ENCODE measurements at regions not wholly inside any gene's neighbourhood (a gene's known extent, or its start where the extent isn't known, plus 50 kb on each side); places are given as distances from the start of the nearest gene placed in this dataset.

DNA sequence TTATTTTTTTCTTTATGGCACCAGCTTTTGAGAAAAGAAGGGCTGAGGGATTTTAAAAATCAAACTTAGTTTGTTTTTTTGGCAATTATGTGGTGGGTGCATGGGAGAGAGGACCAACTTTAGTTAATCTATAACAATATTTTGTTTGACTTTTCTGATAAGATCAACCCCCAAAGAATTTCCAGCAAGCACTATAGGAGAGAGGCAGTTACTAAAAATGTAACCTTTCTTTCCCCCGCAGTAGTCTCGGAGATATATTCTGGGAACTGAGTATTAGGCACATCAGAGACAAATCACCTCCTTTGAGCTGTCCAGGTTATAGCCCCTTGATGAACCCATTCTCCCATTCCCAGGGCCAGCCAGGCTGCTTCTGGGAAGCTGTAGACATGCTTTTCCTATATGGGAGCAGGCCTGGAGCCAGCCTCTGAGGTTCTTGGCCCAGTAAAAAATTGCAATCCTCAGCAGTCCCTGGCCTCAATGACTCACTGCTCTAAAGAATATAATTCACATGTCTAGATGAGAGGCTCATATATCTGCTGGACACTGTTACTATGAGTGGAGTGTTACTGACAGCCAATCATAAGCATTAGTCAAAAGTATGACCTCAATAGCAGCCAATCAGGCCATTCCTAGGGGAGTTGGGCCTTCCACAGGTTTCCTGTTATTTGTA, 138.3 kb upstream of the AGBL1 start:
- Histone ChIP-seq H3K4me1 (ENCODE audit: insufficient read depth, low read length) (no peaks in the 10 kb centered on the region), H3K36me3 (ENCODE audit: insufficient read depth, low read length) (no peaks in the 10 kb centered on the region), H3K9me3 (ENCODE audit: control insufficient read depth, insufficient read depth, low read length) (no peaks in the 10 kb centered on the region), H3K9ac (ENCODE audit: low read depth, low read length) (no peak overlapping the region)

DNA sequence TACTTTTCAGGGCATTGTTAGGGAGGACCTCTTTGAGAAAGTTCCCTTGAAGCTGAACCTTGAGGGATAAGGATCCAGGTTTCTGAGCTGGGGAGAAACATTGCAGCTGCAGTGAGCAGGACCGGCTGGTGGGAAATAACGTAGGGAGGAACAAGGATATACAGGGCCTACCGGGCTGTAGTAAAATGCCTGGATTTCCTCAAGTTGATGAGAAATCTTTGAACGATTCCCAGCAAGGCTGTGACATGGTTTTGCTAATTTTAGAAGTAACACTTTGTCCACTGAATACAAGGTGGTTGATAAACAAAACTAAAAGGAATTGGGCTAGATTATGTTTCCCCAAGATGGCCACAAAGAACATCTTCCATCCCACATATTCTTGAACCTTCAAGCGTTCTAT, 137.0 kb upstream of the AGBL1 start:
- no peak overlapping the region for H3K9ac ChIP-seq (ENCODE audit: low read depth, low read length)
- no peaks in the 10 kb centered on the region for H3K36me3 ChIP-seq (ENCODE audit: insufficient read depth, low read length)
- H3K9me3 ChIP-seq (ENCODE audit: control insufficient read depth, insufficient read depth, low read length), result no peaks in the 10 kb centered on the region
- H3K4me1 ChIP-seq (ENCODE audit: insufficient read depth, low read length), result no peaks in the 10 kb centered on the region

GRCh38 chr15:85943151-85943550, 136.5 kb upstream of the AGBL1 start:
- Histone ChIP-seq H3K4me1 (ENCODE audit: insufficient read depth, low read length) (no peaks in the 10 kb centered on the region), H3K36me3 (ENCODE audit: insufficient read depth, low read length) (no peaks in the 10 kb centered on the region), H3K9me3 (ENCODE audit: control insufficient read depth, insufficient read depth, low read length) (no peaks in the 10 kb centered on the region), H3K9ac (ENCODE audit: low read depth, low read length) (no peak overlapping the region)

GRCh38 chr15:85943791-85944190, 135.9 kb upstream of the AGBL1 start:
- Histone ChIP-seq H3K9me3 (ENCODE audit: control insufficient read depth, insufficient read depth, low read length) (no peaks in the 10 kb centered on the region), H3K9ac (ENCODE audit: low read depth, low read length) (no peak overlapping the region), H3K4me1 (ENCODE audit: insufficient read depth, low read length) (no peaks in the 10 kb centered on the region), H3K36me3 (ENCODE audit: insufficient read depth, low read length) (no peaks in the 10 kb centered on the region)

- H3K36me3 ChIP-seq (ENCODE audit: insufficient read depth, low read length), result no peaks in the 10 kb centered on the region
- no peaks in the 10 kb centered on the region for H3K4me1 ChIP-seq (ENCODE audit: insufficient read depth, low read length)
- no peak overlapping the region for H3K9ac ChIP-seq (ENCODE audit: low read depth, low read length)
- H3K9me3 ChIP-seq (ENCODE audit: control insufficient read depth, insufficient read depth, low read length), result no peaks in the 10 kb centered on the region
Measured at GRCh38 chr15:85947021-85947420, 132.7 kb upstream of the AGBL1 start.

DNA sequence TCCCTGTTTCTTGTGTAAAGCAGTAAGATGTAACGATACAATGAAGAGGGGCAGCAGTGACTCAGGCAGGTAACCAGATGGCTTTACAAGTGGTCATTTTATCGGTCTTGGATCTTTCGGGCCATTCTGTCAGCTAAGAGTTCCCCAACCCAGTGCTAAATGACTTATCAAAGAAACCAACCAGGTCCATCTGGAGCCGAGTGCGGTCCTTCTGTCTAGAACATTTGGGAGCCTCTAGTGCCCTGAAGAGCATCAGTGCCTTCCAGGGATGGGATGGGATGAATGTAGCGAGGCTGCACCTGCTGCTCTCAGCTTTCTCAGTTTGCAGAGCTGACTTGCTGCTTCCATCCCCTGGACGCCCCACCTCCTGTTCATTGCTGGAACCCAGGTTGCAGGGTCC, 131.7 kb upstream of the AGBL1 start:
- Histone ChIP-seq H3K9ac (ENCODE audit: low read depth, low read length) (no peak overlapping the region), H3K4me1 (ENCODE audit: insufficient read depth, low read length) (no peaks in the 10 kb centered on the region), H3K36me3 (ENCODE audit: insufficient read depth, low read length) (no peaks in the 10 kb centered on the region), H3K9me3 (ENCODE audit: control insufficient read depth, insufficient read depth, low read length) (no peaks in the 10 kb centered on the region)

GRCh38 chr15:85950101-85950500, 129.6 kb upstream of the AGBL1 start:
- Histone ChIP-seq H3K9ac (ENCODE audit: low read depth, low read length) (no peak overlapping the region), H3K36me3 (ENCODE audit: insufficient read depth, low read length) (no peaks in the 10 kb centered on the region), H3K9me3 (ENCODE audit: control insufficient read depth, insufficient read depth, low read length) (no peaks in the 10 kb centered on the region), H3K4me1 (ENCODE audit: insufficient read depth, low read length) (no peaks in the 10 kb centered on the region)

DNA sequence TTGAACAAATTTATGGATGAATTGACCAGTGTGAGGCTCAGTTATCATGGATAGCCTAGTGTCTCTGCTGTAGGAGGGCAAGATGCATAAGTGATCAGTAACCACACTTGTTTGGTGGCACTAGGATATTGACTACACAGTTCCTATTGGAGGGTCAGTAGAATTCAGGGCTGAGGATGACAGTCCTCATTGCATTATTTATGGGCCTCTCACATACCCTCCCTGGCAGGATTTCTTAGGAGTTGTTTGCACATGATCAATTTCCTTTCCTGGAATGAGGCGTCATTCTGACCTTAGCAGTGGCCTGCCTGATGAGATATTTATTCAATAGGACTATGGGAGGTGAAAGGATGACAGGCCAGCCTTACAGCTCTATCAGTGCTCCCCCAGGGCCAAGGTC, 125.1 kb upstream of the AGBL1 start:
- H3K9me3 ChIP-seq (ENCODE audit: control insufficient read depth, insufficient read depth, low read length), result no peaks in the 10 kb centered on the region; the same call in 1 of the 2 replicates
- no peaks in the 10 kb centered on the region for H3K4me1 ChIP-seq (ENCODE audit: insufficient read depth, low read length)
- H3K36me3 ChIP-seq (ENCODE audit: insufficient read depth, low read length), result no peaks in the 10 kb centered on the region
- H3K9ac ChIP-seq (ENCODE audit: low read depth, low read length), result no peak overlapping the region

DNA sequence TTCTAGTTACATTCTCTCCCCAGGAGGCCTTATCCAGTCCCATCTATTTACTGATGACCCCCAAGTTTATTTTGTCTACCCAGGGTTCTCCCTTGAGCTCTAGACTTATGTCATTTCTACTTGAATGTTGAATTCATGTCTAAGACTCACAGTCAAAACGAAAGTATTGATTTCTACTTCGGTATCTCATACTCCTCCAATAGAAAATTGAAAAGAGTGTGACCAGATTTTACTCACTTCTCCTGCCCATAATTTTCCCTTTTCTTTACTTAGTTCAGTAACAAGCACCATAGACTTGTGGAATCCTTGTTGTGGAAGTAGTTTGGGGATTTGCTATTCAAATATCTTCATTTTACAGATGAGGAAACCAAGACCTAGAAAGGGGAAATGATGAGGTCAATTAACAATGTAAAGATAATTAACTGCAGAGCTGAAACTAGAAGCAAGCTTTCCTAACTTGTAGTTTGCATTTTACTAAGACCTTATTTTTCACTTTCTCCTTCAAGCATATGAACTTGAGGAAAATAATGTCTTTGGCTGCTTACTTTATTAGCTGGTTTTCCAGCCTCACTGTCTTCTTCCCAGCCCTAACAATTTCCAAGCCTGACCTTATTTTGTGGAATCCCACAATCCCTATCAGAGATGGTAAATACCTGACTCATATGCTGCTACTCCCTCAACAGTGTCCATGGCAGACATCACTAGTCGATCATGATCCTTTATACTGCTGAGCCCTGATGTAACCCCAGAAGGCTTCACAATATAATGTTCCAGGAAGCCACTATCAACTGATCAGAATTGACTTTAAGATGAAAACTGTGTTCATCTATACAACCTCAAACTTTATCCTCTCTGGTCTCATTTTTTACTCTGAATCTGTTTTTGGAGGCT, 123.9 kb upstream of the AGBL1 start:
- no peaks in the 10 kb centered on the region for H3K36me3 ChIP-seq (ENCODE audit: insufficient read depth, low read length)
- no peaks in the 10 kb centered on the region for H3K4me1 ChIP-seq (ENCODE audit: insufficient read depth, low read length)

DNA sequence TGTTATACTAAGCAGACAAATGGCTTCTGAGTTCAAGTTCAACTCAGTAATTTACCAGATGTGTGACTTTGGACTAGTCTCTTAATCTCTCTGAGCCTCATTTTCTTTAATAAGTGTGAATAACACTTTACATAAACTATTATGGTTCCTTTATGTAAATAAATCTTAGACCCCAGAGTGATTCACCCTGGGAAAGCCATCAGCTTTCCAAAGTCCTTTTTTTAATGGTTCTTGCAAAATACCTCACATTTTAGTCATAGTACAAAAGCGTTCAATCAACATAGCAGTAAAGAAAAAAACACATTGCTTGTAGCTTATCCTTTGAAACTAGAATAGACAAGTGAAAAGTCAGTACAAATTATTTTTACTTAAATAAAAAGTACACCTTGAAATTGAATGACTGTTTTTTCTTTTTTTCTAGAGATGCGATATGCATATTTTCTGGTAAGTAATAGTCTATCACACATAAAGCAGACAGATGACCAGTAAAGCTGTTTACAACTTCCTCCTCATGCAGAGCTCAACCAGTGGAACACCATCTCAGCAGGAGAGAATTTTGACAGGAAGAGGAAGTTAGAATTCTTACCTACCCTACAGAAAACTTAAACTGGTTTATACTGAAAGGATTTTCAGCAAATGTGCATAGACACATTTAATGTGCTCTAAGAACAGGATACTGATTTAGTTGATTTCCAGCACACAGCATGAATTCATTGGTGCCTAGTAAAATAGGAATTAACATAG, 123.0 kb upstream of the AGBL1 start:
- Histone ChIP-seq H3K9me3 (ENCODE audit: control insufficient read depth, insufficient read depth, low read length) (no peaks in the 10 kb centered on the region; the same call in 1 of the 2 replicates), H3K36me3 (ENCODE audit: insufficient read depth, low read length) (no peaks in the 10 kb centered on the region), H3K4me1 (ENCODE audit: insufficient read depth, low read length) (no peaks in the 10 kb centered on the region), H3K9ac (ENCODE audit: low read depth, low read length) (no peak overlapping the region)

More for the DNA sequence above, 123.9 kb upstream of the AGBL1 start:
- Histone ChIP-seq H3K9ac (ENCODE audit: low read depth, low read length) (no peak overlapping the region), H3K9me3 (ENCODE audit: control insufficient read depth, insufficient read depth, low read length) (no peaks in the 10 kb centered on the region; the same call in 1 of the 2 replicates)

GRCh38 chr15:85959611-85960010, 120.1 kb upstream of the AGBL1 start:
- Histone ChIP-seq H3K4me1 (ENCODE audit: insufficient read depth, low read length) (no peaks in the 10 kb centered on the region), H3K9ac (ENCODE audit: low read depth, low read length) (no peak overlapping the region), H3K36me3 (ENCODE audit: insufficient read depth, low read length) (no peaks in the 10 kb centered on the region), H3K9me3 (ENCODE audit: control insufficient read depth, insufficient read depth, low read length) (no peaks in the 10 kb centered on the region; the same call in 1 of the 2 replicates)

DNA sequence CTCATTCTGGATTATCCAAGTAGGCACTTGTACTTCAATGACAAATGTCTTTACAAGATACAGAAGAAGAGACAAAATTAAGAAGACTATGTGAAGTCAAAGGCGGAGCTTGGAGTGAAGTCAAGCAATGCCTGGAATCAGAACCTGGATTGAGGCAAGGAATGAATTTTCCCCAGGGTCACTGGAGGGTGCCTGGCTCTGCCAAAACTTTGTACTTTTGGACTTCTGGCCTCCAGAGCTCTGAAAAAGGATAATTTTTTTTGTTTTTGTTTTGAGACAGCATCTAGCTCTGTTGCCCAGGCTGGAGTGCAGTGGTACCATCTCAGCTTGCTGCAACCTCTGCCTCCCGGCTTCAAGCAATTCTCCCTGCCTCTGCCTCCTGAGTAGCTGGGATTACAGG, 119.3 kb upstream of the AGBL1 start:
- Histone ChIP-seq H3K9me3 (ENCODE audit: control insufficient read depth, insufficient read depth, low read length) (no peaks in the 10 kb centered on the region; the same call in 1 of the 2 replicates), H3K36me3 (ENCODE audit: insufficient read depth, low read length) (no peaks in the 10 kb centered on the region), H3K9ac (ENCODE audit: low read depth, low read length) (no peak overlapping the region), H3K4me1 (ENCODE audit: insufficient read depth, low read length) (no peaks in the 10 kb centered on the region)

GRCh38 chr15:85961821-85962220, 117.8 kb upstream of the AGBL1 start:
- Histone ChIP-seq H3K9ac (ENCODE audit: low read depth, low read length) (no peak overlapping the region), H3K4me1 (ENCODE audit: insufficient read depth, low read length) (no peaks in the 10 kb centered on the region), H3K9me3 (ENCODE audit: control insufficient read depth, insufficient read depth, low read length) (no peaks in the 10 kb centered on the region), H3K36me3 (ENCODE audit: insufficient read depth, low read length) (no peaks in the 10 kb centered on the region)

DNA sequence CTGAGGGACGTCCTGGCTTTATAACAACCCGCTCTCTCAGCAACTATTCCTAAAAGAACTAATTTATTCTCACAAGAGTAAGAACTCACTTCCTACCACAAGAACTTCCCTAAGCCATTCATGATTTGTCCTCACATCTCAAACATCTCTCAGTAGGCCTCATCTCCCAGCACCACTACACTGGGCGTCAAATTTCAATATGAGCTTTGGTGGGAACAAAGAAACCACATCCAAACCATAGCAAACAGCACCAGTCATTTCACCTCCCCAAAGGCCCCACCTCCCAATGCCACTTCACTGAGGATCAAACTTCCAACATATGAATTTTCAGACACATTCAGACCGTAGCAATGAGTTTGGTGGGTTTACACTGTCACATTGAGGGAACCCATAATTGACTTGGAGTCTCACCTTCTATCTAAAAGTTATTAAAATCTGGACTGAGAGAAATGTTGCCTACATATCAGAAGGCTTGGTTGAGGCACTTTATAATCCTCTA, 116.4 kb upstream of the AGBL1 start:
- H3K4me1 ChIP-seq (ENCODE audit: insufficient read depth, low read length), result no peaks in the 10 kb centered on the region
- no peaks in the 10 kb centered on the region for H3K36me3 ChIP-seq (ENCODE audit: insufficient read depth, low read length)
- no peaks in the 10 kb centered on the region for H3K9me3 ChIP-seq (ENCODE audit: control insufficient read depth, insufficient read depth, low read length)
- H3K9ac ChIP-seq (ENCODE audit: low read depth, low read length), result no peak overlapping the region

All from ES-I3 (cell line).